GM12878 (cell line): ENCODE measurements at regions not wholly inside any gene's neighbourhood (a gene's known extent, or its start where the extent isn't known, plus 50 kb on each side); places are given as distances from the start of the nearest gene placed in this dataset.

Experiments
- ATAC-seq: fragments of 200-7000 bp; cut with Tn5 transposase; 3 replicates; pipeline ENCODE4 v1.9.1; 2020; ENCODE audit warnings: mild to moderate bottlenecking, moderate library complexity
- BruUV-seq: library from RNA; stranded (reverse); fragments of 400-500 nt; replicated peaks from 2 replicates; lab custom pipeline; 2021; lab: Mats Ljungman, UMichigan
- CTCF ChIA-PET: fragments of 300-600 bp; sonication (Branson Sonifier 250); formaldehyde crosslinking; extraction: SDS; loops from one replicate; lab custom pipeline; 2021; ENCODE audit warnings: inconsistent platforms; lab: Yijun Ruan, JAX
- POLR2A ChIA-PET: fragments of 350-600 bp; formaldehyde crosslinking; extraction: SDS; loops from one replicate; lab custom pipeline; 2021; ENCODE audit warnings: inconsistent platforms; lab: Charles Lee
- RAD21 ChIA-PET: fragments of 300-600 bp; sonication (Branson Sonifier 250); formaldehyde crosslinking; loops from one replicate; lab custom pipeline; 2023; ENCODE audit warnings: antibody characterized with exemption; ENCODE audit not compliant: unreplicated experiment; lab: Charles Lee
- SMC1A ChIA-PET: fragments of 300-600 bp; sonication (Branson Sonifier 250); formaldehyde crosslinking; loops from one replicate; lab custom pipeline; 2023; ENCODE audit not compliant: unreplicated experiment, uncharacterized antibody; lab: Charles Lee
- DNase-seq: peaks from one replicate; pipeline ENCODE4 v3.0.0-alpha.2; 2011; ENCODE audit warnings: low read depth, low spot score
- FAIRE-seq: peaks from 3 replicates; lab custom pipeline; 2011; peaks lifted over from hg19 to GRCh38; lab: Jason Lieb, UNC
- H2AFZ ChIP-seq: 2 replicates; pipeline ENCODE4 v1.6.0; 2011; ENCODE audit warnings: low read depth, low read length, control low read depth; ENCODE audit not compliant: control insufficient read depth
- H3K27ac ChIP-seq: 2 replicates; pipeline ENCODE4 v1.5.1; 2011; ENCODE audit warnings: control low read depth; ENCODE audit not compliant: control insufficient read depth, insufficient read depth
- H3K27me3 ChIP-seq, 2 experiments: replicated peaks in 1 of 2; 2 replicates each; pipeline versions ENCODE4 v1.6.0 to v1.6.1; 2011; ENCODE audit warnings: low read length in 1 of 2; ENCODE audit not compliant: control insufficient read depth in 2 of 2, insufficient read depth in 2 of 2
- H3K36me3 ChIP-seq, 2 experiments: 2 replicates each; pipeline ENCODE4 v1.5.1; 2011; ENCODE audit warnings: low read length in 1 of 2; ENCODE audit not compliant: control insufficient read depth in 2 of 2, insufficient read depth in 2 of 2
- H3K4me1 ChIP-seq: 2 replicates; pipeline ENCODE4 v1.6.1; 2011; ENCODE audit warnings: mild to moderate bottlenecking, low read length, moderate library complexity, mixed read lengths; ENCODE audit not compliant: control insufficient read depth, insufficient read depth
- H3K4me2 ChIP-seq: 2 replicates; pipeline ENCODE4 v1.6.0; 2011; ENCODE audit warnings: control low read depth; ENCODE audit not compliant: control insufficient read depth, insufficient read depth
- H3K4me3 ChIP-seq: fragments of 200-600 bp; sonication (generic); 2 replicates; pipeline ENCODE4 v1.5.1; 2016
- H3K79me2 ChIP-seq: 2 replicates; pipeline ENCODE4 v1.6.0; 2011; ENCODE audit warnings: low read length; ENCODE audit not compliant: control insufficient read depth, insufficient read depth
- H3K9ac ChIP-seq: 2 replicates; pipeline ENCODE4 v1.8.0; 2011; ENCODE audit warnings: low read length, control low read depth, mixed read lengths; ENCODE audit not compliant: control insufficient read depth, insufficient read depth
- H3K9me3 ChIP-seq: replicated peaks from 3 replicates; pipeline ENCODE4 v1.5.1; 2011; ENCODE audit warnings: mild to moderate bottlenecking, low read length; ENCODE audit not compliant: control insufficient read depth, insufficient read depth
- H4K20me1 ChIP-seq: 2 replicates; pipeline ENCODE4 v1.6.0; 2011; ENCODE audit not compliant: control insufficient read depth, insufficient read depth
- EGR1 ChIP-seq, 2 experiments: IDR thresholded peaks; 1 replicate in 1 of 2; 2 replicates in 1 of 2; pipeline ENCODE4 v1.6.1; 2011 to 2012; ENCODE audit warnings: low read depth in 2 of 2, low read length in 2 of 2, borderline replicate concordance in 1 of 2, mild to moderate bottlenecking in 1 of 2, moderate library complexity in 1 of 2
- ESRRA ChIP-seq: IDR thresholded peaks from 2 replicates; pipeline ENCODE4 v1.6.1; 2012; ENCODE audit warnings: mild to moderate bottlenecking, low read length, improper control_type of control experiment
- ETV6 ChIP-seq, 2 experiments: fragments of 450-650 bp in 1 of 2; IDR thresholded peaks in 1 of 2; conservative IDR thresholded peaks in 1 of 2; 2 replicates each; pipeline ENCODE4 v1.6.1; 2014; ENCODE audit warnings: antibody characterized with exemption in 1 of 2, borderline replicate concordance in 1 of 2, low read depth in 1 of 2, mild to moderate bottlenecking in 1 of 2, moderate library complexity in 1 of 2
- IRF4 ChIP-seq: IDR thresholded peaks from 2 replicates; pipeline ENCODE4 v1.6.1; 2011; ENCODE audit warnings: low read depth, low read length
- MYB ChIP-seq: fragments of 150-350 bp; IDR thresholded peaks from 2 replicates; pipeline ENCODE4 v1.6.1; 2014; ENCODE audit warnings: mild to moderate bottlenecking, low read depth, low read length, borderline replicate concordance
- NR2C1 ChIP-seq: fragments of 450-650 bp; IDR thresholded peaks from 2 replicates; pipeline ENCODE4 v1.6.1; 2017; ENCODE audit warnings: antibody characterized with exemption, mild to moderate bottlenecking, moderate library complexity
- POLR2A ChIP-seq: IDR thresholded peaks from 2 replicates; pipeline ENCODE4 v1.6.1; 2011; ENCODE audit warnings: low read depth, mild to moderate bottlenecking, low read length
- RBBP5 ChIP-seq: fragments of 200-600 bp; sonication (generic); conservative IDR thresholded peaks from 2 replicates; pipeline ENCODE4 v1.6.1; 2016
- RFX5 ChIP-seq: IDR thresholded peaks from 2 replicates; pipeline ENCODE4 v1.6.1; 2011; ENCODE audit warnings: low read depth, low read length, improper control_type of control experiment
- USF1 ChIP-seq: IDR thresholded peaks from 2 replicates; pipeline ENCODE4 v1.6.1; 2011; ENCODE audit warnings: borderline replicate concordance, low read depth, mild to moderate bottlenecking, moderate library complexity, mixed read lengths, low read length; ENCODE audit not compliant: insufficient read depth; ENCODE audit errors: extremely low read length
- ZZZ3 ChIP-seq: IDR thresholded peaks from 2 replicates; pipeline ENCODE4 v1.6.1; 2011; ENCODE audit warnings: low read depth; ENCODE audit not compliant: control insufficient read depth, insufficient read length
- WGBS: methylation state at CpG from one replicate; pipeline ENCODE4 v1.1.6; 2016; ENCODE audit warnings: low lambda C conversion rate; ENCODE audit not compliant: insufficient replicate concordance, insufficient coverage; ENCODE audit errors: missing lambda C conversion rate; 5-methylcytosine and 5-hydroxymethylcytosine counted together
- in situ Hi-C: fragments of 300-500 bp; cut with MboI; formaldehyde crosslinking; loops from 9 replicates; pipeline ENCODE4 v1.14.3; 2018; ENCODE audit warnings: mixed read lengths
- intact Hi-C: fragments of 100-400 bp; cut with micrococcal nuclease; formaldehyde crosslinking; loops from one replicate; pipeline ENCODE4 v1.14.2; 2022; ENCODE audit not compliant: unreplicated experiment
- TF ChIP-seq, protein P1 (sequence below): fragments of 450-650 bp; IDR thresholded peaks from 2 replicates; pipeline ENCODE4 v1.6.1; 2017; ENCODE audit warnings: antibody characterized with exemption, mild to moderate bottlenecking, moderate library complexity
- TF ChIP-seq, protein P2 (sequence below): IDR thresholded peaks from 2 replicates; pipeline ENCODE4 v1.6.1; 2012; ENCODE audit warnings: low read depth, low read length, improper control_type of control experiment

- Histone ChIP-seq H3K4me2 (no peak overlapping the region), H3K27ac (no peak overlapping the region), H3K36me3 (no peaks in the 10 kb centered on the region), H3K79me2 (no peaks in the 10 kb centered on the region), H2AFZ (no peak overlapping the region), H3K4me1 (no peaks in the 10 kb centered on the region), H3K4me3 (no peak overlapping the region), H3K27me3 (peaks cover 0 to 4% of the 10 kb centered on the region in 2 experiments; a peak in 2 of 4 replicates), H3K9me3 (no peaks in the 10 kb centered on the region; the same call in 2 of the 3 replicates), H3K9ac (no peak overlapping the region), H4K20me1 (no peaks in the 10 kb centered on the region)
- in situ Hi-C loops = no loop called here
- DNase-seq = no peak
- ChIA-PET SMC1A (no interaction called here), CTCF (no interaction called here), POLR2A (no interaction called here), RAD21 (no interaction called here)
- no peak for ATAC-seq
- TF ChIP-seq POLR2A (no peak), RFX5 (no peak), MYB (no peak), USF1 (no peak), ESRRA (no peak), EGR1 (IDR thresholded peaks at IDR 0.05; ENCODE audit: borderline replicate concordance in 1 of 2, low read depth in 2 of 2, low read length in 2 of 2) (no peak), RBBP5 (no peak), ETV6 (conservative IDR thresholded peaks at IDR 0.05 in 1 of 2, IDR thresholded peaks at IDR 0.05 in 1 of 2; ENCODE audit: borderline replicate concordance in 1 of 2, low read depth in 1 of 2) (no peak), ZZZ3 (no peak), NR2C1 (no peak), IRF4 (no peak)
- TF ChIP-seq, protein P1, sequence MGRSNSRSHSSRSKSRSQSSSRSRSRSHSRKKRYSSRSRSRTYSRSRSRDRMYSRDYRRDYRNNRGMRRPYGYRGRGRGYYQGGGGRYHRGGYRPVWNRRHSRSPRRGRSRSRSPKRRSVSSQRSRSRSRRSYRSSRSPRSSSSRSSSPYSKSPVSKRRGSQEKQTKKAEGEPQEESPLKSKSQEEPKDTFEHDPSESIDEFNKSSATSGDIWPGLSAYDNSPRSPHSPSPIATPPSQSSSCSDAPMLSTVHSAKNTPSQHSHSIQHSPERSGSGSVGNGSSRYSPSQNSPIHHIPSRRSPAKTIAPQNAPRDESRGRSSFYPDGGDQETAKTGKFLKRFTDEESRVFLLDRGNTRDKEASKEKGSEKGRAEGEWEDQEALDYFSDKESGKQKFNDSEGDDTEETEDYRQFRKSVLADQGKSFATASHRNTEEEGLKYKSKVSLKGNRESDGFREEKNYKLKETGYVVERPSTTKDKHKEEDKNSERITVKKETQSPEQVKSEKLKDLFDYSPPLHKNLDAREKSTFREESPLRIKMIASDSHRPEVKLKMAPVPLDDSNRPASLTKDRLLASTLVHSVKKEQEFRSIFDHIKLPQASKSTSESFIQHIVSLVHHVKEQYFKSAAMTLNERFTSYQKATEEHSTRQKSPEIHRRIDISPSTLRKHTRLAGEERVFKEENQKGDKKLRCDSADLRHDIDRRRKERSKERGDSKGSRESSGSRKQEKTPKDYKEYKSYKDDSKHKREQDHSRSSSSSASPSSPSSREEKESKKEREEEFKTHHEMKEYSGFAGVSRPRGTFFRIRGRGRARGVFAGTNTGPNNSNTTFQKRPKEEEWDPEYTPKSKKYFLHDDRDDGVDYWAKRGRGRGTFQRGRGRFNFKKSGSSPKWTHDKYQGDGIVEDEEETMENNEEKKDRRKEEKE = no peak
- TF ChIP-seq, protein P2, sequence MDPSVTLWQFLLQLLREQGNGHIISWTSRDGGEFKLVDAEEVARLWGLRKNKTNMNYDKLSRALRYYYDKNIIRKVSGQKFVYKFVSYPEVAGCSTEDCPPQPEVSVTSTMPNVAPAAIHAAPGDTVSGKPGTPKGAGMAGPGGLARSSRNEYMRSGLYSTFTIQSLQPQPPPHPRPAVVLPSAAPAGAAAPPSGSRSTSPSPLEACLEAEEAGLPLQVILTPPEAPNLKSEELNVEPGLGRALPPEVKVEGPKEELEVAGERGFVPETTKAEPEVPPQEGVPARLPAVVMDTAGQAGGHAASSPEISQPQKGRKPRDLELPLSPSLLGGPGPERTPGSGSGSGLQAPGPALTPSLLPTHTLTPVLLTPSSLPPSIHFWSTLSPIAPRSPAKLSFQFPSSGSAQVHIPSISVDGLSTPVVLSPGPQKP = no peak
- intact Hi-C loops = no loop called here
- 19% methylated on average over 2 of the region's 2 CpGs for WGBS
- no peak for FAIRE-seq
- no TSS peak for BruUV-seq
Measured at GRCh38 chr11:45440111-45440510, 154.0 kb upstream of the SYT13 start.
